Umbilical cord (tissue), 1 donor: ENCODE measurements at regions not wholly inside any gene's neighbourhood (a gene's known extent, or its start where the extent isn't known, plus 50 kb on each side); places are given as distances from the start of the nearest gene placed in this dataset.
A peak's percentile ranks its signal among the peaks of the same experiment; 100 is the strongest.

Source experiments
- DNase-seq: peaks from one replicate; pipeline ENCODE4 v3.0.0-alpha.2; 2015; ENCODE audit warnings: low spot score

GRCh38 chr1:229760478-229760996 is 134.5 kb downstream of the URB2 start:
- DNase-seq: no peak

GRCh38 chr1:229762891-229763290 is 136.8 kb downstream of the URB2 start:
- no peak for DNase-seq

GRCh38 chr1:229768232-229768631 is 142.2 kb downstream of the URB2 start:
- DNase-seq: no peak

- no peak for DNase-seq
These were observed 143.0 kb downstream of the URB2 start for GRCh38 chr1:229769006-229769405.

- DNase-seq: no peak
These were observed 143.8 kb downstream of the URB2 start for GRCh38 chr1:229769809-229770208.

- peak; percentile 36 for DNase-seq
These were observed 152.7 kb downstream of the URB2 start for GRCh38 chr1:229778794-229779193.

GRCh38 chr1:229781453-229781852 is 155.4 kb downstream of the URB2 start:
- peak; percentile 52 for DNase-seq

- no peak for DNase-seq
These were observed 156.4 kb downstream of the URB2 start for GRCh38 chr1:229782469-229782868.

GRCh38 chr1:229784834-229785233 is 158.8 kb downstream of the URB2 start:
- no peak for DNase-seq

- no peak for DNase-seq
These were observed 161.0 kb downstream of the URB2 start for GRCh38 chr1:229786974-229787610.

- DNase-seq: no peak
These were observed 162.0 kb downstream of the URB2 start for GRCh38 chr1:229788004-229788403.

- peak; percentile 46 for DNase-seq
These were observed 166.2 kb downstream of the URB2 start for GRCh38 chr1:229792012-229792975.

GRCh38 chr1:229793488-229793887 is 167.4 kb downstream of the URB2 start:
- no peak for DNase-seq

- DNase-seq: no peak
These were observed 172.5 kb downstream of the URB2 start for GRCh38 chr1:229798558-229798957.

- no peak for DNase-seq
These were observed 177.7 kb downstream of the URB2 start for GRCh38 chr1:229803626-229804217.

GRCh38 chr1:229808272-229808671 is 182.2 kb downstream of the URB2 start:
- no peak for DNase-seq

GRCh38 chr1:229810140-229810539 is 184.1 kb downstream of the URB2 start:
- no peak for DNase-seq

- no peak for DNase-seq
These were observed 184.9 kb downstream of the URB2 start for GRCh38 chr1:229810961-229811360.

GRCh38 chr1:229812148-229812547 is 186.1 kb downstream of the URB2 start:
- no peak for DNase-seq

- no peak for DNase-seq
These were observed 186.6 kb downstream of the URB2 start for GRCh38 chr1:229812693-229813092.

- DNase-seq: no peak
These were observed 189.0 kb downstream of the URB2 start for GRCh38 chr1:229815076-229815475.

GRCh38 chr1:229815961-229816360 is 189.9 kb downstream of the URB2 start:
- DNase-seq: no peak
